CD14-positive monocyte (primary cell): ENCODE measurements at regions not wholly inside any gene's neighbourhood (a gene's known extent, or its start where the extent isn't known, plus 50 kb on each side); places are given as distances from the start of the nearest gene placed in this dataset.

Experiments used
- DNase-seq, 3 donors: peaks; one replicate each; pipeline ENCODE4 v3.0.0-alpha.2; 2011 to 2022
- H2AFZ ChIP-seq: 2 replicates; pipeline ENCODE4 v1.6.0; 2012; ENCODE audit warnings: mild to moderate bottlenecking, low read depth, low read length, inconsistent platforms; ENCODE audit not compliant: insufficient read depth, poor library complexity, severe bottlenecking
- H3K27ac ChIP-seq, 2 donors: 1 replicate in 1 of 2; 2 replicates in 1 of 2; pipeline ENCODE4 v1.5.1; 2012 to 2013; ENCODE audit warnings: low read length in 2 of 2, control low read depth in 1 of 2, inconsistent platforms in 1 of 2, low read depth in 1 of 2, mild to moderate bottlenecking in 1 of 2
- H3K27me3 ChIP-seq, 2 donors: one replicate each; pipeline versions ENCODE4 v1.6.0 to v1.6.1; 2011 to 2013; ENCODE audit warnings: low read length in 2 of 2; ENCODE audit not compliant: control insufficient read depth in 2 of 2, insufficient read depth in 2 of 2
- H3K36me3 ChIP-seq, 2 donors: replicated peaks in 1 of 2; 1 replicate in 1 of 2; 2 replicates in 1 of 2; pipeline versions ENCODE4 v1.5.1 to v1.6.1; 2012 to 2013; ENCODE audit warnings: low read length in 2 of 2, control low read depth in 1 of 2, inconsistent platforms in 1 of 2, mild to moderate bottlenecking in 1 of 2; ENCODE audit not compliant: insufficient read depth in 2 of 2, control insufficient read depth in 1 of 2
- H3K4me1 ChIP-seq, 2 donors: 1 replicate in 1 of 2; 2 replicates in 1 of 2; pipeline versions ENCODE4 v1.5.1 to v1.6.1; 2012 to 2013; ENCODE audit warnings: low read length in 2 of 2, control low read depth in 1 of 2, inconsistent platforms in 1 of 2, mild to moderate bottlenecking in 1 of 2, moderate library complexity in 1 of 2; ENCODE audit not compliant: insufficient read depth in 2 of 2, control insufficient read depth in 1 of 2
- H3K4me2 ChIP-seq: replicated peaks from 2 replicates; pipeline ENCODE3; 2012; ENCODE audit warnings: low read length, moderate library complexity, mild to moderate bottlenecking; ENCODE audit not compliant: poor library complexity, severe bottlenecking; ENCODE audit errors: extremely low read depth
- H3K4me3 ChIP-seq, 3 experiments: fragments of 200-600 bp in 1 of 3; sonication (generic) in 1 of 3; replicated peaks in 1 of 3; 1 replicate in 2 of 3; 2 replicates in 1 of 3; pipeline ENCODE4 v1.5.1; 2011 to 2013; ENCODE audit warnings: low read length in 3 of 3, mild to moderate bottlenecking in 3 of 3, control low read depth in 2 of 3, low read depth in 2 of 3, inconsistent platforms in 1 of 3, moderate library complexity in 1 of 3
- H3K79me2 ChIP-seq: 2 replicates; pipeline ENCODE4 v1.6.0; 2012; ENCODE audit warnings: mild to moderate bottlenecking, control low read depth, inconsistent platforms, low read length, moderate library complexity; ENCODE audit not compliant: insufficient read depth
- H3K9ac ChIP-seq: 2 replicates; pipeline ENCODE4 v1.6.0; 2017; ENCODE audit warnings: low read length, mild to moderate bottlenecking; ENCODE audit not compliant: insufficient read depth, poor library complexity, severe bottlenecking
- H3K9me3 ChIP-seq, 2 donors: replicated peaks in 1 of 2; 1 replicate in 1 of 2; 2 replicates in 1 of 2; pipeline versions ENCODE4 v1.5.1 to v1.6.1; 2012 to 2013; ENCODE audit warnings: low read length in 2 of 2, control low read depth in 1 of 2; ENCODE audit not compliant: control insufficient read depth in 1 of 2, insufficient read depth in 1 of 2
- H4K20me1 ChIP-seq: 2 replicates; pipeline ENCODE4 v1.6.0; 2012; ENCODE audit warnings: mild to moderate bottlenecking, low read length, control low read depth, moderate library complexity; ENCODE audit not compliant: insufficient read depth
- H3K27ac Mint-ChIP-seq, 7 donors: one replicate each; pipeline ENCODE4 v1.8.0; 2020; ENCODE audit warnings: mild to moderate bottlenecking in 7 of 7, mixed read lengths in 7 of 7, moderate library complexity in 6 of 7, inconsistent platforms in 2 of 7
- H3K27me3 Mint-ChIP-seq, 3 donors: one replicate each; pipeline ENCODE4 v1.8.0; 2021 to 2022; ENCODE audit warnings: low read depth in 3 of 3, mild to moderate bottlenecking in 3 of 3, mixed read lengths in 3 of 3, moderate library complexity in 3 of 3, inconsistent platforms in 1 of 3
- H3K36me3 Mint-ChIP-seq, 2 donors: one replicate each; pipeline ENCODE4 v1.8.0; 2020; ENCODE audit warnings: mixed read lengths in 2 of 2, inconsistent platforms in 1 of 2, mild to moderate bottlenecking in 1 of 2
- H3K4me1 Mint-ChIP-seq: one replicate; pipeline ENCODE4 v1.8.0; 2020; ENCODE audit warnings: mild to moderate bottlenecking, mixed read lengths
- H3K4me3 Mint-ChIP-seq, 2 donors: one replicate each; pipeline ENCODE4 v1.8.0; 2020; ENCODE audit warnings: mild to moderate bottlenecking in 2 of 2, mixed read lengths in 2 of 2, moderate library complexity in 1 of 2
- H3K9me3 Mint-ChIP-seq, 7 donors: one replicate each; pipeline ENCODE4 v1.8.0; 2020 to 2022; ENCODE audit warnings: mixed read lengths in 7 of 7, mild to moderate bottlenecking in 6 of 7, moderate library complexity in 6 of 7, inconsistent platforms in 2 of 7
- WGBS: methylation state at CpG from one replicate; pipeline ENCODE4 v1.1.5; 2013; ENCODE audit warnings: missing lambda C conversion rate; ENCODE audit not compliant: insufficient coverage; 5-methylcytosine and 5-hydroxymethylcytosine counted together
- intact Hi-C, 2 donors: fragments of 100-400 bp; cut with micrococcal nuclease; formaldehyde crosslinking; loops; one replicate each; pipeline versions ENCODE4 v1.15.0 to v1.15.1; 2023
- TF ChIP-seq, protein P1 (sequence below): fragments of 200-600 bp; IDR thresholded peaks from one replicate; pipeline ENCODE4 v1.8.0; 2022; ENCODE audit warnings: antibody characterized with exemption, mild to moderate bottlenecking

DNA sequence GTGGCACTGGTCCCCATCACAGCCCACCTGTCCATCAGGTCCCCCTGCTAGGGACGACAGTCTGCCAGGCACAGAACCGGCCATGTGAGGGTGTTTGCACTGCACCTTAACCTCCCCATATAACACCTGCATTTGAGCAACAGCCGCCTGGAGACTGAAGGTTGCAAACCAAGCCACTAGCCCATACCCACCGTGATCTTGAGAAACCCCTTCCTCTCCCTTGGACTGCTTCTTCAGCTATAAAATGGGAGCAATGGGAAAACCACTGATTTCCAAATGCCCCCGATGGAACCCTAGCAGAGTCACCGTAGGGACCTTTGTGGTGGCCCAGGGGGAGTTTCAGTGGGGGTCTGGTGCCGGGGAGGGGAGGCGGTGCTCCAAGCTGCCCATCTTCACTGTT, 120.1 kb downstream of the NPTX2 start:
- H3K36me3 ChIP-seq: no peaks in the 10 kb centered on the region
- Mint-ChIP-seq H3K4me1 (no peaks in the 10 kb centered on the region), H3K4me3 (no peak overlapping the region), H3K9me3 (peaks cover 3 to 8% (median 5%) of the 10 kb centered on the region in 7 donors), H3K27ac (no peak overlapping the region), H3K27me3 (peaks cover 1 to 11% (median 9%) of the 10 kb centered on the region in 3 donors), H3K36me3 (no peaks in the 10 kb centered on the region)
- H3K4me1 ChIP-seq: no peaks in the 10 kb centered on the region
- no peak overlapping the region for H3K9ac ChIP-seq
- intact Hi-C loops: no loop called here
- no peak overlapping the region for H3K4me3 ChIP-seq
- no peak for DNase-seq
- H3K27me3 ChIP-seq: no peaks in the 10 kb centered on the region
- H3K27ac ChIP-seq: no peak overlapping the region
- H3K79me2 ChIP-seq: no peaks in the 10 kb centered on the region
- H4K20me1 ChIP-seq: no peaks in the 10 kb centered on the region
- peaks cover 0 to 4% of the 10 kb centered on the region in 2 donors for H3K9me3 ChIP-seq
- 88% methylated on average over 5 of the region's 8 CpGs for WGBS
- H2AFZ ChIP-seq: no peak overlapping the region
- TF ChIP-seq, protein P1, sequence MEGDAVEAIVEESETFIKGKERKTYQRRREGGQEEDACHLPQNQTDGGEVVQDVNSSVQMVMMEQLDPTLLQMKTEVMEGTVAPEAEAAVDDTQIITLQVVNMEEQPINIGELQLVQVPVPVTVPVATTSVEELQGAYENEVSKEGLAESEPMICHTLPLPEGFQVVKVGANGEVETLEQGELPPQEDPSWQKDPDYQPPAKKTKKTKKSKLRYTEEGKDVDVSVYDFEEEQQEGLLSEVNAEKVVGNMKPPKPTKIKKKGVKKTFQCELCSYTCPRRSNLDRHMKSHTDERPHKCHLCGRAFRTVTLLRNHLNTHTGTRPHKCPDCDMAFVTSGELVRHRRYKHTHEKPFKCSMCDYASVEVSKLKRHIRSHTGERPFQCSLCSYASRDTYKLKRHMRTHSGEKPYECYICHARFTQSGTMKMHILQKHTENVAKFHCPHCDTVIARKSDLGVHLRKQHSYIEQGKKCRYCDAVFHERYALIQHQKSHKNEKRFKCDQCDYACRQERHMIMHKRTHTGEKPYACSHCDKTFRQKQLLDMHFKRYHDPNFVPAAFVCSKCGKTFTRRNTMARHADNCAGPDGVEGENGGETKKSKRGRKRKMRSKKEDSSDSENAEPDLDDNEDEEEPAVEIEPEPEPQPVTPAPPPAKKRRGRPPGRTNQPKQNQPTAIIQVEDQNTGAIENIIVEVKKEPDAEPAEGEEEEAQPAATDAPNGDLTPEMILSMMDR: no peak
- no peak overlapping the region for H3K4me2 ChIP-seq

DNA sequence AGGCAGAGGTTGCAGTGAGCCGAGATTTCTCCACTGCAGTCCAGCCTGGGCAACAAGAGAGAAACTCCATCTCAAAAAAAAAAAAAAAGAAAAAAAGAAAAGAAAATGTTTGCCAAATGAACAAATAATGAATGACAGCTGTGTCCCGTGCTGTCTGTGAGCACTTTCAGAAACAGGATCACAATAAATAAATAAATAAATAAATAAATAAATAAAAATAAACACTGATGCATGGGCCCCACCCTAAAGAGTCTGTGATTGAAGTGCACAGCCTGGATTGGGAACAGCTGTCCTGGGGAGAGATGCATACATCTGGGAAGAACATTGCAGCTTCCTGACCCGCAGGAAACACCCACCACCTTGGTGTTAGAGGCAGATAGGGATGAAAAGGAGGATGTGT, 123.6 kb downstream of the NPTX2 start:
- Mint-ChIP-seq H3K9me3 (peaks cover 0 to 6% (median 2%) of the 10 kb centered on the region in 7 donors), H3K27me3 (peaks cover 1 to 16% (median 7%) of the 10 kb centered on the region in 3 donors), H3K4me1 (no peaks in the 10 kb centered on the region), H3K4me3 (no peak overlapping the region), H3K27ac (no peak overlapping the region), H3K36me3 (no peaks in the 10 kb centered on the region)
- no peaks in the 10 kb centered on the region for H3K4me1 ChIP-seq
- H3K4me3 ChIP-seq: no peak overlapping the region
- H3K27me3 ChIP-seq: no peaks in the 10 kb centered on the region
- H4K20me1 ChIP-seq: no peaks in the 10 kb centered on the region
- TF ChIP-seq, protein P1: no peak
- WGBS: 86% methylated on average over 1 of the region's 3 CpGs
- no peak overlapping the region for H3K27ac ChIP-seq
- H3K9ac ChIP-seq: no peak overlapping the region
- no peaks in the 10 kb centered on the region for H3K9me3 ChIP-seq
- H3K79me2 ChIP-seq: no peaks in the 10 kb centered on the region
- DNase-seq: no peak
- no peaks in the 10 kb centered on the region for H3K36me3 ChIP-seq
- no peak overlapping the region for H2AFZ ChIP-seq
- intact Hi-C loops: no loop called here
- no peak overlapping the region for H3K4me2 ChIP-seq
